Panc1 (cell line): ENCODE measurements at regions not wholly inside any gene's neighbourhood (a gene's known extent, or its start where the extent isn't known, plus 50 kb on each side); places are given as distances from the start of the nearest gene placed in this dataset.

Experiments used
- ATAC-seq: fragments of 200-7000 bp; cut with Tn5 transposase; 2 replicates; pipeline ENCODE4 v1.9.1; 2020; ENCODE audit warnings: mild to moderate bottlenecking, moderate library complexity
- BruUV-seq: library from RNA; stranded (reverse); fragments of 400-500 nt; replicated peaks from 2 replicates; lab custom pipeline; 2021; lab: Mats Ljungman, UMichigan
- CTCF ChIA-PET: fragments of 300-600 bp; sonication (Branson Sonifier 250); formaldehyde crosslinking; loops from one replicate; lab custom pipeline; 2022; ENCODE audit warnings: antibody characterized with exemption; lab: Charles Lee
- POLR2A ChIA-PET: fragments of 300-600 bp; sonication (Branson Sonifier 250); formaldehyde crosslinking; loops from one replicate; lab custom pipeline; 2022; ENCODE audit warnings: antibody characterized with exemption; lab: Charles Lee
- DNase-seq: peaks from one replicate; pipeline ENCODE4 v3.0.0-alpha.2; 2010; ENCODE audit warnings: low read depth, low spot score
- H3K27ac ChIP-seq: 2 replicates; pipeline ENCODE4 v1.5.1; 2011; ENCODE audit warnings: mild to moderate bottlenecking, low read length, inconsistent platforms
- H3K27me3 ChIP-seq: fragments of 200-500 bp; sonication (Bioruptor generic); 2 replicates; pipeline ENCODE4 v1.6.0; 2014; ENCODE audit warnings: low read length, inconsistent platforms; ENCODE audit not compliant: control insufficient read depth, insufficient read depth
- H3K36me3 ChIP-seq: fragments of 200-500 bp; sonication (Bioruptor generic); 2 replicates; pipeline ENCODE4 v1.5.1; 2014; ENCODE audit warnings: inconsistent platforms, mild to moderate bottlenecking, low read length, moderate library complexity; ENCODE audit not compliant: control insufficient read depth, insufficient read depth
- H3K4me1 ChIP-seq: 2 replicates; pipeline ENCODE4 v1.5.1; 2011; ENCODE audit warnings: inconsistent platforms, mild to moderate bottlenecking, low read length, moderate library complexity; ENCODE audit not compliant: control insufficient read depth, insufficient read depth
- H3K4me3 ChIP-seq, 2 experiments: 2 replicates each; pipeline ENCODE4 v1.5.1; 2011 to 2012; ENCODE audit warnings: low read depth in 2 of 2, low read length in 2 of 2, mild to moderate bottlenecking in 2 of 2, inconsistent platforms in 1 of 2, moderate library complexity in 1 of 2
- H3K9me3 ChIP-seq: fragments of 200-500 bp; sonication (Bioruptor generic); 2 replicates; pipeline ENCODE4 v1.5.1; 2014; ENCODE audit warnings: low read depth, mild to moderate bottlenecking, inconsistent platforms, low read length, moderate library complexity; ENCODE audit not compliant: control insufficient read depth, insufficient read depth
- POLR2AphosphoS5 ChIP-seq: IDR thresholded peaks from 2 replicates; pipeline ENCODE4 v1.6.1; 2012; ENCODE audit warnings: mild to moderate bottlenecking, low read depth, low read length, moderate library complexity
- REST ChIP-seq, 2 experiments: IDR thresholded peaks; 2 replicates each; pipeline ENCODE4 v1.6.1; 2011 to 2012; ENCODE audit warnings: low read depth in 2 of 2, control low read depth in 1 of 2, low read length in 1 of 2, mild to moderate bottlenecking in 1 of 2, moderate library complexity in 1 of 2; ENCODE audit not compliant: insufficient read depth in 1 of 2
- SIN3A ChIP-seq: IDR thresholded peaks from 2 replicates; pipeline ENCODE4 v1.6.1; 2012; ENCODE audit warnings: low read depth, mild to moderate bottlenecking, low read length, moderate library complexity, borderline replicate concordance; ENCODE audit not compliant: insufficient read depth
- TCF7L2 ChIP-seq: IDR thresholded peaks from 2 replicates; pipeline ENCODE4 v1.6.1; 2011; ENCODE audit warnings: mild to moderate bottlenecking, low read depth, low read length, inconsistent platforms
- in situ Hi-C: cut with HindIII; loops from 2 replicates; pipeline ENCODE4 v1.10.0; 2016; ENCODE audit warnings: low sequenced_read_pairs, low pct_unique_long_range_greater_than_20kb
- intact Hi-C: fragments of 100-400 bp; cut with micrococcal nuclease; formaldehyde crosslinking; loops from one replicate; pipeline ENCODE4 v1.10.0; 2022; ENCODE audit not compliant: unreplicated experiment
- TF ChIP-seq, protein P1 (sequence below): fragments of 450-650 bp; IDR thresholded peaks from 2 replicates; pipeline ENCODE4 v1.5.1; 2017; ENCODE audit warnings: mild to moderate bottlenecking

- no peak for TF ChIP-seq SIN3A
These were observed 77.5 kb upstream of the C14orf180 start (continued) for GRCh38 chr14:104502060-104502459.

DNA sequence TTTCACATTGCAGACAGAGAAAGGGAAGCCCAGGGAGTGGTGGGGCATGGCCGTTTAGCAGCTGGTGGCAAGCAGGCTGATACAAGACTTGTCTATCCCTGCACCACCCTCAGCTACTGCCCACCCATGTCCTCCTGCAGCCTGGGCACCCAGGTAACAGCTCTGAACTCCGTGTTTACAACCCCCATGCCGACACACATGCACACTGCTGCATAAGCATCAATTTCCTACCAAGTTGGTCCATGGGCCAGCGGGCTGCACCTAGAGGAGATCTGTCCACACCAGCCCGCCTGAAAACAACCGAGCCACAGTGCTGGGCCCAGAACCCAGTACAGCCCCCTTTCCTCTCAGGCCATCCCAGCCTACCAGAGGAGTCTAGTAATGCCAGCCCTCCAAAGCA is 75.9 kb upstream of the C14orf180 start:
- ATAC-seq (no peak), DNase-seq (no peak)
- H3K4me3 ChIP-seq, result no peak overlapping the region
- H3K4me1 ChIP-seq, result no peaks in the 10 kb centered on the region
- no peak overlapping the region for H3K27ac ChIP-seq
- no peaks in the 10 kb centered on the region for H3K9me3 ChIP-seq
- H3K27me3 ChIP-seq, result no peaks in the 10 kb centered on the region
- H3K36me3 ChIP-seq, result no peaks in the 10 kb centered on the region
- in situ Hi-C loops, result no loop called here
- intact Hi-C loops, result no loop called here
- TF ChIP-seq POLR2AphosphoS5 (no peak), SIN3A (no peak), REST (IDR thresholded peaks at IDR 0.05; ENCODE audit: insufficient read depth in 1 of 2, low read depth in 2 of 2, low read length in 1 of 2) (no peak), TCF7L2 (no peak)
- TF ChIP-seq, protein P1, sequence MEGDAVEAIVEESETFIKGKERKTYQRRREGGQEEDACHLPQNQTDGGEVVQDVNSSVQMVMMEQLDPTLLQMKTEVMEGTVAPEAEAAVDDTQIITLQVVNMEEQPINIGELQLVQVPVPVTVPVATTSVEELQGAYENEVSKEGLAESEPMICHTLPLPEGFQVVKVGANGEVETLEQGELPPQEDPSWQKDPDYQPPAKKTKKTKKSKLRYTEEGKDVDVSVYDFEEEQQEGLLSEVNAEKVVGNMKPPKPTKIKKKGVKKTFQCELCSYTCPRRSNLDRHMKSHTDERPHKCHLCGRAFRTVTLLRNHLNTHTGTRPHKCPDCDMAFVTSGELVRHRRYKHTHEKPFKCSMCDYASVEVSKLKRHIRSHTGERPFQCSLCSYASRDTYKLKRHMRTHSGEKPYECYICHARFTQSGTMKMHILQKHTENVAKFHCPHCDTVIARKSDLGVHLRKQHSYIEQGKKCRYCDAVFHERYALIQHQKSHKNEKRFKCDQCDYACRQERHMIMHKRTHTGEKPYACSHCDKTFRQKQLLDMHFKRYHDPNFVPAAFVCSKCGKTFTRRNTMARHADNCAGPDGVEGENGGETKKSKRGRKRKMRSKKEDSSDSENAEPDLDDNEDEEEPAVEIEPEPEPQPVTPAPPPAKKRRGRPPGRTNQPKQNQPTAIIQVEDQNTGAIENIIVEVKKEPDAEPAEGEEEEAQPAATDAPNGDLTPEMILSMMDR, result no peak
- CTCF ChIA-PET, result interaction anchor here (0.6 kb wide), 1 partner anchor 41 kb away, joined by 3 read pairs; no protein-coding TSS in a partner anchor
- BruUV-seq, result no TSS peak
- POLR2A ChIA-PET, result no interaction called here

GRCh38 chr14:104504172-104504735 is 75.3 kb upstream of the C14orf180 start:
- Histone ChIP-seq H3K4me3 (no peak overlapping the region), H3K36me3 (no peaks in the 10 kb centered on the region), H3K27ac (no peak overlapping the region), H3K9me3 (no peaks in the 10 kb centered on the region), H3K4me1 (no peaks in the 10 kb centered on the region), H3K27me3 (no peaks in the 10 kb centered on the region)
- CTCF ChIA-PET, result no interaction called here
- POLR2A ChIA-PET, result no interaction called here
- in situ Hi-C loops, result no loop called here
- intact Hi-C loops, result no loop called here
- ATAC-seq, result 0 out of 2 replicates have a peak, but pooled peaks have one; percentile 53
- TF ChIP-seq TCF7L2, result no peak
- no peak for TF ChIP-seq REST (IDR thresholded peaks at IDR 0.05; ENCODE audit: insufficient read depth in 1 of 2, low read depth in 2 of 2, low read length in 1 of 2)
- TF ChIP-seq POLR2AphosphoS5, result no peak
- no peak for TF ChIP-seq SIN3A
- no peak for DNase-seq
- no TSS peak for BruUV-seq
